Muscle of leg (tissue), 3 donors: ENCODE measurements at regions not wholly inside any gene's neighbourhood (a gene's known extent, or its start where the extent isn't known, plus 50 kb on each side); places are given as distances from the start of the nearest gene placed in this dataset.

Experiments
- DNase-seq: peaks from one replicate; pipeline ENCODE4 v3.0.0; 2013
- H3K27ac ChIP-seq: one replicate; pipeline ENCODE4 v1.5.1; 2013; ENCODE audit warnings: mild to moderate bottlenecking, low read length, control low read depth
- H3K27me3 ChIP-seq: one replicate; pipeline ENCODE4 v1.6.1; 2013; ENCODE audit warnings: low read length; ENCODE audit not compliant: control insufficient read depth, insufficient read depth
- H3K36me3 ChIP-seq: one replicate; pipeline ENCODE4 v1.6.1; 2013; ENCODE audit warnings: low read length; ENCODE audit not compliant: control insufficient read depth, insufficient read depth
- H3K4me1 ChIP-seq: one replicate; pipeline ENCODE4 v1.6.1; 2013; ENCODE audit warnings: low read length; ENCODE audit not compliant: control insufficient read depth, insufficient read depth
- H3K4me3 ChIP-seq: one replicate; pipeline ENCODE4 v1.5.1; 2013; ENCODE audit warnings: low read length, control low read depth
- H3K9me3 ChIP-seq: replicated peaks from 2 replicates; pipeline ENCODE4 v1.6.1; 2013; ENCODE audit warnings: low read depth, low read length; ENCODE audit not compliant: control insufficient read depth
- WGBS: methylation state at CpG from one replicate; pipeline ENCODE4 v1.1.5; 2013; ENCODE audit warnings: missing lambda C conversion rate; ENCODE audit not compliant: insufficient coverage; 5-methylcytosine and 5-hydroxymethylcytosine counted together

GRCh38 chrX:45358392-45358791 is 157.7 kb upstream of the DIPK2B start:
- Histone ChIP-seq H3K9me3 (peaks cover 2% of the 10 kb centered on the region), H3K36me3 (no peaks in the 10 kb centered on the region), H3K4me3 (no peak overlapping the region), H3K4me1 (no peaks in the 10 kb centered on the region), H3K27me3 (peaks cover 2% of the 10 kb centered on the region), H3K27ac (no peak overlapping the region)
- WGBS = no CpG with 5 or more reads among the region's 1 CpG
- DNase-seq = no peak

GRCh38 chrX:45353456-45353855 is 152.8 kb upstream of the DIPK2B start:
- Histone ChIP-seq H3K27me3 (peaks cover 5% of the 10 kb centered on the region), H3K36me3 (no peaks in the 10 kb centered on the region), H3K4me3 (no peak overlapping the region), H3K4me1 (peaks cover 6% of the 10 kb centered on the region), H3K9me3 (peaks cover 8% of the 10 kb centered on the region), H3K27ac (no peak overlapping the region)
- DNase-seq = no peak
- no CpG with 5 or more reads among the region's 3 CpGs for WGBS

- Histone ChIP-seq H3K9me3 (peaks cover 8% of the 10 kb centered on the region), H3K27me3 (peaks cover 5% of the 10 kb centered on the region), H3K36me3 (no peaks in the 10 kb centered on the region), H3K27ac (no peak overlapping the region), H3K4me3 (no peak overlapping the region), H3K4me1 (peaks cover 6% of the 10 kb centered on the region)
- 50% methylated on average over 2 of the region's 2 CpGs for WGBS
- no peak for DNase-seq
Measured at GRCh38 chrX:45352611-45353010, 151.9 kb upstream of the DIPK2B start.

GRCh38 chrX:45351478-45351877 is 150.8 kb upstream of the DIPK2B start:
- peak; percentile 4 for DNase-seq
- no CpG with 5 or more reads among the region's 2 CpGs for WGBS

GRCh38 chrX:45348296-45348695 is 147.6 kb upstream of the DIPK2B start:
- Histone ChIP-seq H3K27ac (no peak overlapping the region), H3K36me3 (no peaks in the 10 kb centered on the region), H3K4me3 (no peak overlapping the region), H3K4me1 (peaks cover 6% of the 10 kb centered on the region), H3K27me3 (peaks cover 8% of the 10 kb centered on the region), H3K9me3 (peaks cover 6% of the 10 kb centered on the region)
- no peak for DNase-seq

More at GRCh38 chrX:45351478-45351877, 150.8 kb upstream of the DIPK2B start:
- H3K36me3 ChIP-seq = no peaks in the 10 kb centered on the region
- no peak overlapping the region for H3K4me3 ChIP-seq
- peaks cover 8% of the 10 kb centered on the region for H3K9me3 ChIP-seq
- peaks cover 6% of the 10 kb centered on the region for H3K4me1 ChIP-seq
- H3K27ac ChIP-seq = no peak overlapping the region
- peaks cover 5% of the 10 kb centered on the region for H3K27me3 ChIP-seq

- Histone ChIP-seq H3K4me3 (no peak overlapping the region), H3K27me3 (peaks cover 8% of the 10 kb centered on the region), H3K9me3 (peaks cover 6% of the 10 kb centered on the region), H3K36me3 (no peaks in the 10 kb centered on the region), H3K27ac (no peak overlapping the region), H3K4me1 (peaks cover 6% of the 10 kb centered on the region)
- no peak for DNase-seq
Measured at GRCh38 chrX:45347877-45348276, 147.2 kb upstream of the DIPK2B start.

GRCh38 chrX:45344594-45344993 is 143.9 kb upstream of the DIPK2B start:
- peak; percentile 31 for DNase-seq
- Histone ChIP-seq H3K27ac (no peak overlapping the region), H3K4me1 (no peaks in the 10 kb centered on the region), H3K36me3 (no peaks in the 10 kb centered on the region), H3K4me3 (no peak overlapping the region), H3K27me3 (peaks cover 7% of the 10 kb centered on the region), H3K9me3 (no peaks in the 10 kb centered on the region)
- no CpG with 5 or more reads among the region's 2 CpGs for WGBS

GRCh38 chrX:45329217-45329616 is 128.5 kb upstream of the DIPK2B start:
- no peak for DNase-seq
- no peaks in the 10 kb centered on the region for H3K4me1 ChIP-seq
- no peaks in the 10 kb centered on the region for H3K9me3 ChIP-seq
- H3K4me3 ChIP-seq = no peak overlapping the region
- no CpG with 5 or more reads among the region's 1 CpG for WGBS
- H3K36me3 ChIP-seq = no peaks in the 10 kb centered on the region
- H3K27ac ChIP-seq = no peak overlapping the region
- peaks cover 6% of the 10 kb centered on the region for H3K27me3 ChIP-seq

GRCh38 chrX:45324941-45325340 is 124.3 kb upstream of the DIPK2B start:
- DNase-seq = no peak

GRCh38 chrX:45323387-45323786 is 122.7 kb upstream of the DIPK2B start:
- no peak for DNase-seq
- Histone ChIP-seq H3K27me3 (peaks cover 14% of the 10 kb centered on the region), H3K4me3 (no peak overlapping the region), H3K4me1 (no peaks in the 10 kb centered on the region), H3K27ac (no peak overlapping the region), H3K36me3 (no peaks in the 10 kb centered on the region), H3K9me3 (no peaks in the 10 kb centered on the region)
- 74% methylated on average over 2 of the region's 3 CpGs for WGBS

More at GRCh38 chrX:45324941-45325340, 124.3 kb upstream of the DIPK2B start:
- H3K4me3 ChIP-seq = no peak overlapping the region
- H3K27me3 ChIP-seq = peaks cover 13% of the 10 kb centered on the region
- H3K4me1 ChIP-seq = no peaks in the 10 kb centered on the region
- WGBS = no CpG with 5 or more reads among the region's 3 CpGs
- no peaks in the 10 kb centered on the region for H3K36me3 ChIP-seq
- no peak overlapping the region for H3K27ac ChIP-seq
- no peaks in the 10 kb centered on the region for H3K9me3 ChIP-seq

- peaks cover 14% of the 10 kb centered on the region for H3K27me3 ChIP-seq
- no peaks in the 10 kb centered on the region for H3K9me3 ChIP-seq
- DNase-seq = no peak
- H3K36me3 ChIP-seq = no peaks in the 10 kb centered on the region
- H3K4me1 ChIP-seq = no peaks in the 10 kb centered on the region
- H3K4me3 ChIP-seq = no peak overlapping the region
- no peak overlapping the region for H3K27ac ChIP-seq
Measured at GRCh38 chrX:45322820-45323219, 122.1 kb upstream of the DIPK2B start.
